ENCODE measurements at regions not wholly inside any gene's neighbourhood (a gene's known extent, or its start where the extent isn't known, plus 50 kb on each side); places are given as distances from the start of the nearest gene placed in this dataset.

GRCh38 chr1:95849439-95849838, 615.4 kb downstream of the RWDD3 start:
- 60 to 74% methylated on average over 1 to 2 of the region's 2 CpGs for WGBS, 2 donors (ENCODE audit: low coverage in 1 of 2)
- H3K4me1 ChIP-seq: no peaks in the 10 kb centered on the region
- no peaks in the 10 kb centered on the region for H3K36me3 ChIP-seq
- no peak overlapping the region for H3K27ac ChIP-seq
- TF ChIP-seq POLR2A (IDR thresholded peaks at IDR 0.05) (no peak), POLR2AphosphoS5 (IDR thresholded peaks at IDR 0.05) (no peak), CTCF (IDR thresholded peaks at IDR 0.05) (no peak), EP300 (IDR thresholded peaks at IDR 0.05; ENCODE audit: low read depth) (no peak)
- no peaks in the 10 kb centered on the region for H3K9me3 ChIP-seq
- no peak overlapping the region for H3K4me3 ChIP-seq
- intact Hi-C loops (cut with DNase I; ENCODE audit: low total_unique reads) (no loop called here), in situ Hi-C loops (cut with MboI; ENCODE audit: low pct_ligation_motif_present in 1 of 4, low pct_unique_long_range_greater_than_20kb in 1 of 4, low sequenced_read_pairs in 3 of 4) (no loop called here)
- no peaks in the 10 kb centered on the region for H3K27me3 ChIP-seq
- no peak for DNase-seq

DNA sequence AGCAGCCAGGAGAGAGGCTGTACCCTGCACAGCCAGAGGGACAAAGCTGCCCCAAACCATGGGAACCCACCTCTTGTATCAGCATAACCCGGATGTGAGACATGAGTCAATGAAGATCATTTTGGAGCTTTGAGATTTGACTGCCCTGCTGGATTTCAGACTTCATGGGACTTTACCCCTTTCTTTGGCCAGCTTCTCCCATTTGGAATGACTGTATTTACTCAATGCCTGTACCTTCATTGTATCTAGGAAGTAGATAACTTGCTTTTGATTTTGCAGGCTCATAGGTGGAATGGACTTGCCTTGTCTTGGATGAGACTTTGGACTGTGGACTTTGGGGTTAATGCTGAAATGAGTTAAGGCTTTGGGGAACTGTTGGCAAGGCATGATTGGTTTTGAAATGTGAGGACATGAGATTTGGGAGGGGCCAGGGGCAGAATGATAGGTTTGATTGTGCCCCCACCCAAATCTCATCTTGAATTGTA, 616.2 kb downstream of the RWDD3 start:
- TF ChIP-seq EP300 (IDR thresholded peaks at IDR 0.05; ENCODE audit: low read depth) (no peak), POLR2A (IDR thresholded peaks at IDR 0.05) (no peak), CTCF (IDR thresholded peaks at IDR 0.05) (no peak), POLR2AphosphoS5 (IDR thresholded peaks at IDR 0.05) (no peak)
- in situ Hi-C loops (cut with MboI; ENCODE audit: low pct_ligation_motif_present in 1 of 4, low pct_unique_long_range_greater_than_20kb in 1 of 4, low sequenced_read_pairs in 3 of 4): no loop called here
- H3K27me3 ChIP-seq: no peaks in the 10 kb centered on the region
- H3K4me3 ChIP-seq: no peak overlapping the region
- no peak overlapping the region for H3K27ac ChIP-seq
- intact Hi-C loops (cut with DNase I; ENCODE audit: low total_unique reads): no loop called here
- H3K4me1 ChIP-seq: no peaks in the 10 kb centered on the region
- WGBS, 2 donors (ENCODE audit: low coverage in 1 of 2): 92% methylated on average over 1 of the region's 1 CpG; no CpG with 5 or more reads in 1 of the 2 donors
- no peak for DNase-seq
- H3K9me3 ChIP-seq: no peaks in the 10 kb centered on the region
- H3K36me3 ChIP-seq: no peaks in the 10 kb centered on the region

DNA sequence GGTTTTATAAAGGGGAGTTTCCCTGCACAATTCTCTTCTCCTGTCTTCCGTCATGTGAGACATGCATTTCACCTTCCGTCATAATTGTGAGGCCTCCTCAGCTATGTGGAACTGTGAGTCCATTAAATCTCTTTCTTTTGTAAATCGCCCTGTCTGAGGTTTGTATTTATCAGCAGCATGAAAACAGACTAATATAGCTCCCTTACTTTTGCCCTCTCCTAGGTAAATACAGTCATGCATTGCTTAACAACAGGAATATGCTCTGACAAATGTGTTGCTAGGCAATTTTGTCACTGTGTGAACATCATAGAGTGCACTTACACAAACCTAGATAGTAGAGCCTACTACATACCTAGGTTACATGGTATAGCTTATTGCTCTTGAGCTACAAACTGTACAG, 616.8 kb downstream of the RWDD3 start:
- H3K4me1 ChIP-seq: no peaks in the 10 kb centered on the region
- H3K36me3 ChIP-seq: no peaks in the 10 kb centered on the region
- intact Hi-C loops (cut with DNase I; ENCODE audit: low total_unique reads): no loop called here
- H3K4me3 ChIP-seq: no peak overlapping the region
- no peak overlapping the region for H3K27ac ChIP-seq
- TF ChIP-seq EP300 (IDR thresholded peaks at IDR 0.05; ENCODE audit: low read depth) (no peak), POLR2A (IDR thresholded peaks at IDR 0.05) (no peak), POLR2AphosphoS5 (IDR thresholded peaks at IDR 0.05) (no peak), CTCF (IDR thresholded peaks at IDR 0.05) (no peak)
- no peaks in the 10 kb centered on the region for H3K27me3 ChIP-seq
- in situ Hi-C loops (cut with MboI; ENCODE audit: low pct_ligation_motif_present in 1 of 4, low pct_unique_long_range_greater_than_20kb in 1 of 4, low sequenced_read_pairs in 3 of 4): no loop called here
- 81 to 83% methylated on average over 3 of the region's 3 CpGs for WGBS, 2 donors (ENCODE audit: low coverage in 1 of 2)
- H3K9me3 ChIP-seq: no peaks in the 10 kb centered on the region
- DNase-seq: no peak

- Histone ChIP-seq H3K36me3 (no peaks in the 10 kb centered on the region), H3K4me1 (no peaks in the 10 kb centered on the region), H3K27me3 (no peaks in the 10 kb centered on the region), H3K4me3 (no peak overlapping the region), H3K9me3 (no peaks in the 10 kb centered on the region), H3K27ac (no peak overlapping the region)
- WGBS, 2 donors (ENCODE audit: low coverage in 1 of 2): 67% methylated on average over 6 of the region's 7 CpGs; no CpG with 5 or more reads in 1 of the 2 donors
- intact Hi-C loops (cut with DNase I; ENCODE audit: low total_unique reads): no loop called here
- in situ Hi-C loops (cut with MboI; ENCODE audit: low pct_ligation_motif_present in 1 of 4, low pct_unique_long_range_greater_than_20kb in 1 of 4, low sequenced_read_pairs in 3 of 4): no loop called here
- DNase-seq: no peak
- no peak for TF ChIP-seq CTCF (IDR thresholded peaks at IDR 0.05)
- TF ChIP-seq EP300 (IDR thresholded peaks at IDR 0.05; ENCODE audit: low read depth): no peak
- TF ChIP-seq POLR2A (IDR thresholded peaks at IDR 0.05): no peak
- TF ChIP-seq POLR2AphosphoS5 (IDR thresholded peaks at IDR 0.05): no peak
These were observed 618.6 kb downstream of the RWDD3 start for GRCh38 chr1:95852483-95853070.
